Central memory CD4-positive, alpha-beta T cell (primary cell): ENCODE measurements at regions not wholly inside any gene's neighbourhood (a gene's known extent, or its start where the extent isn't known, plus 50 kb on each side); places are given as distances from the start of the nearest gene placed in this dataset.
"Not testable (repeated sequence)": the region's sequence is repeated elsewhere in the genome, so short reads cannot be mapped to it uniquely, and the experiment has no call there.

Experiments used
- DNase-seq: peaks from one replicate; pipeline ENCODE4 v3.0.0; 2022

DNA sequence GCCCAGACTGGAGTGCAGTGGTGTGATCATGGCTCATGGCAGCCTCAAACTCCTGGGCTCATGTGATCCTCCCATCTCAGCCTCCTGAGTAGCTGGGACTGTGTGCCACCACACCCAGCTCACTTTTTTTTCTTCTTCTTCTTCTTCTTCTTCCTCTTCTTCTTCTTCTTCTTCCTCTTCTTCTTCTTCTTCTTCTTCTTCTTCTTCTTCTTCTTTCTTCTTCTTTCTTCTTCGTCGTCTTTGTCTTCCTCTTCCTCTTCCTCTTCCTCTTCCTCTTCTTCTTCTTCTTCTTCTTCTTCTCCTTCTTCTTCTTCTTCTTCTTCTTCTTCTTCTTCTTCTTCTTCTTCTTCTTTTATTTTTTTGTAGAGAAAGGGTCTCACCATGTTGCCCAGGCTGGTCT is 78.8 kb upstream of the RPH3A start:
- not testable (repeated sequence) for DNase-seq

DNA sequence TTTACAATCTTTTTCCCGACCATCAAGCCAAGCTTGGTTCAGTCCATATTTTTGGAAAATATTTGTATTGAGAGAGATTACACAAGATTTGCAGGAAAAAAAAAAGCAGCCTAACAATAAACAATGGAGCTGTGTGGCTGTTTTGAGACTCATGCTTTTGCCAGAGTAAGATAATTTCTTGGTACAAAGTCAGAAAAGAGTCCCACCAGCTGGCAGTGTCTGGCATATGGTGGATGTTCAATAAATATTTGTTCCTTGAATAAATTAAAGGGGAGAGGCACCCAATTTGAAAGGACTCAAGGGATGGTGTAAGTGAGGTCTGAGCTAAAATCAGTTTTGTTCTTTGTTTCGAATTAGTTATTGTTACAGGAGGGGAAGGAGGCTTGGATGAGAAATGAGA is 78.1 kb upstream of the RPH3A start:
- no peak for DNase-seq

GRCh38 chr12:112714166-112714710 is 77.3 kb upstream of the RPH3A start:
- no peak for DNase-seq

DNA sequence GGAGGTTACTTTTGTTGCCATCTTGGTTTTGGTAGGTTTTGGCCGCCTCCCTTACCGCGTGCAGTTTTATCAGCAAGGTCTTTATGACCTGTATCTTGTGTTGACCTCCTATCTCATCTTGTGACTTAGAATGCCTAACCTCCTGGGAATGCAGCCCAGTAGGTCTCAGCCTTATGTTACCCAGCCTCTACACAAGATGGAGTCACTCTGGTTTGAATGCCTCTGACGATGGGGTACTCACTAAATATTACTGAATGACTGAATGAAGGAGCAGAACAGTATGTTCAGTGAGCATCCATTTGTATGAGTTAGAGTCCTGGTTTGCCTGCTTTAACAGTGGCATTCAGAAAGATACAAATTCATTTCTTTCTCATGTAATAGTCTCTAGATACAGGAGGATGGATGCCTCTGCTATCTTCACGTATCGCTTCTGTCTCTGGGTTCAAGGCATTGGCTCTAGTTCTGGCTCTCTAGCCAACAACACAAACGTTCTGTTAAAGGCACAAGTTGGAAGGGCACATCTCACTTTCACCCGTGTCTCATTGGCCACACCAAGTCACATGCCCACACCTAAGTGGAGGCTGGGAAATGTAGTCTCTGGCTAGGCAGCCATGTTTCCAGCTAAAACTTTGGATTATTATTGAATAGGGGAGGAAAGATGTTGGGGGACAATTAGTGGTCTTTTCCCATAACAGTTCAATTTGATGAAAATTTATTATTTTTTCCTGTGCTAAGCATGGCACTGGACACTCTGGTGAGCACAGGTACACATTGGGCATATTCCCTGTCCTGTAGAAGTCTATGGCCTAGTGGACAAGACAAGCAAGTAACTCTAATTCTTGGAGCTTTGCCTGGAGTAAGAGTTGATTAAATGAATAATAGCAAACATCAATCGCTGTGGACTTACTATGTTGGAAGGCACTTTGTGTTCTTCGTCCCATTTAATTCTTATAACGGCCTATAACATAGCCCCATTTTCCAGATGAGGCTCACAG is 75.2 kb upstream of the RPH3A start:
- peak; percentile 0 for DNase-seq

GRCh38 chr12:112728864-112729263 is 62.7 kb upstream of the RPH3A start:
- no peak for DNase-seq

DNA sequence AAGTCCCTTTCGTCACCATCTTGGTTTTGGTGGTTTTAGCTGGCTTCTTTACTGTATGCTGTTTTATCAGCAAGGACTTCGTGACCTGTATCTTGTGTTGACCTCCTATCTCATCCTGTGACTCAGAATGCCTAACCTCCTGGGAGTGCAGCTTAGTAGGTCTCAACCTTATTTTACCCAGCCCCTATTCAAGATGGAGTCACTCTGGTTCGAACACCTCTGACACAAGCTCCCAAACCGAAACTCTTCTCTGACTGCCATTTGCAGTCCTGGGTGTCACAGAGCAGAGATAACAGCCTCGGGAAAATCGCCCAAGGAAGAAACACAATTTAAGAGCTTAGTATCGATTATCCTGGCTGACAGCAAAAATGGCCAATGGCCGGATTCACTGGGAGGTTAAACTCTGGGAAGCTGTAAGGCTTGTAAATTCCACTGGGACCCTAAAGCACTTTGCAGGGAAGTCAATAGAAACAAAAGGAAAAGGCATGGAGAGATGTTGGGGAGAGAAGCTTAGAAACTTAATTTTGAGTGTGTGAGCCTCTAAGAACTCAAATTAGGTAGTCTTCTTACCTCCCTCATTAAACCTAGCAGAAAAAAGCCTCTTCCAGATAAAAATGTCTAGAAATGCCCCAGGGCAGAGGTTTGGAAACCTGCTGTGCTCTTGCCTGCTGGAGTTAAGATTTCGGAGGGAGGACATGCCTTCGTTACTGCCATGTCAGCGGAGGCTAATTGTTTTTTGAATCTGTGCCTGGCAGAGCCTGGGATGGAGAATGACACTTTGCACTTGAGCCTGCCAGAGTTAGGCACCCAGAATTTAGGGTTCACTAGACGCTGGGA is 56.5 kb upstream of the RPH3A start:
- DNase-seq: no peak

DNA sequence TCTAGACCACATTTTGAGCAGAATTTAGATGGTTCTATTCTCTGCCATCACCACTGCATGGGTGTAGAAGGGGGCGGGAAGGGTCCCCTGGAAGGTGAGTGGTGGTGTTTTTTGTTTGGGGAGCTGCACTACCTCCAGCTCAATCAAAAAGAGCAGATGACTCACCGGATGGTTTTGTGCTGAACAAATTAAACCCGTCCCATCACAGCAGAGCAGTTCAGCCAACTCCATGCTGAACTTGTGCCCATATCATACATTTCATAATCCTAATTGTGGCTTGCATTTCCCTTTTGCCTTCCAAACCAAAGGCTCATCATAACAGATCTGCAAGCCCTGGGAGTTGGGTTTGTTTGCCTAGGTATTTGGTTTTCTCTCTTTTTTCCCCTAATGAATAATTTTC is 53.0 kb upstream of the RPH3A start:
- no peak for DNase-seq

DNA sequence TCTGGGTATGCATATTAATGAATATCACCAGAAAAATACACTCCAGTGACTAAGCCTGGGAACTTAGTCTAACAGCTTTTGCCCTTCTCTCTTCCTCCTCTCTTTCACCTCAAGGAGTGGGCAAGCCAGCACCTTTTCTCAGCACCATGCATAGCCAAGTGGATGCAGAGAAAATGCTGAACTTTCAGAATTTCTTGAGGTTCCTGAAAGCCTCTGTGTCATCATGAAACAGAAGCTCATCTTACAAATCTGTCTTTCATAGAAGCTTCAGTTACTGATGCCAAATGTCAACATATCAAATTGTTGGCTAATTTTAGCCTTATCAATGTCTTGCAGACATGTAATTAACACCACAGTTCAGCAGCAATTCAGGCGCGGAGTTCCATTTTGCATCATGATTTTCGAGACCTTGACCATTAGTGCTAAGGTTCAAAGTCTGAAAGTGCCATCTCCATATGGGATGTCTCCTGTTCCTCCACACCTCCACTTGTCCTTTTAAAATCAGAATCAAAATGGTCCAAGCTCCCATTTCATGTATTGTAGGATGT is 51.1 kb upstream of the RPH3A start:
- DNase-seq: no peak

DNA sequence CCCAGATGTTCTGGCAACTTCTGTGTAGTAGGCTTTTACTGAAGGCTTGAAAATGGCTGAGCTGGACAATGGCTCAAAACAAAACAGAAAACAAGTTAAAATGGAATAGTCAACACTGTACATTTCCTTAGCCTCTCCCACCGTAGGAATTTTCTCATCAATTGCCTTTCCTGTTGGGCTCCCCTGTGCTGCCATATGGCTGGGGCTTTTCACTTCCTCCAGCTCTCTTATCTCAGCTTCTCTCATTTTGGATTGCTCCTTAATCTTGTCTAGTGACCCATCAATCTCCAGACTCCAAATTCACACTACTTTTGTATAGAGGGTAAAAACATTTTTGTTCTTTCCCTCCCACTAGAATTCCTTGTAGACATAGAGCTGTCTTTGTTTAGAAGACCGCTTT is 50.4 kb upstream of the RPH3A start:
- DNase-seq: no peak
